ENCODE measurements at regions not wholly inside any gene's neighbourhood (a gene's known extent, or its start where the extent isn't known, plus 50 kb on each side); places are given as distances from the start of the nearest gene placed in this dataset.

GRCh38 chr12:115700896-115701465 is 576.5 kb downstream of the MED13L start:
- TF ChIP-seq, protein P1, sequence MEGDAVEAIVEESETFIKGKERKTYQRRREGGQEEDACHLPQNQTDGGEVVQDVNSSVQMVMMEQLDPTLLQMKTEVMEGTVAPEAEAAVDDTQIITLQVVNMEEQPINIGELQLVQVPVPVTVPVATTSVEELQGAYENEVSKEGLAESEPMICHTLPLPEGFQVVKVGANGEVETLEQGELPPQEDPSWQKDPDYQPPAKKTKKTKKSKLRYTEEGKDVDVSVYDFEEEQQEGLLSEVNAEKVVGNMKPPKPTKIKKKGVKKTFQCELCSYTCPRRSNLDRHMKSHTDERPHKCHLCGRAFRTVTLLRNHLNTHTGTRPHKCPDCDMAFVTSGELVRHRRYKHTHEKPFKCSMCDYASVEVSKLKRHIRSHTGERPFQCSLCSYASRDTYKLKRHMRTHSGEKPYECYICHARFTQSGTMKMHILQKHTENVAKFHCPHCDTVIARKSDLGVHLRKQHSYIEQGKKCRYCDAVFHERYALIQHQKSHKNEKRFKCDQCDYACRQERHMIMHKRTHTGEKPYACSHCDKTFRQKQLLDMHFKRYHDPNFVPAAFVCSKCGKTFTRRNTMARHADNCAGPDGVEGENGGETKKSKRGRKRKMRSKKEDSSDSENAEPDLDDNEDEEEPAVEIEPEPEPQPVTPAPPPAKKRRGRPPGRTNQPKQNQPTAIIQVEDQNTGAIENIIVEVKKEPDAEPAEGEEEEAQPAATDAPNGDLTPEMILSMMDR (IDR thresholded peaks at IDR 0.05 in 2 of 3, conservative IDR thresholded peaks at IDR 0.05 in 1 of 3; ENCODE audit: borderline replicate concordance in 1 of 3, insufficient read depth in 1 of 3, low read depth in 2 of 3, low read length in 2 of 3), result no peak
- TF ChIP-seq RAD21 (IDR thresholded peaks at IDR 0.05; ENCODE audit: low read depth), result no peak
- no peak for TF ChIP-seq ELF1 (IDR thresholded peaks at IDR 0.05; ENCODE audit: borderline replicate concordance, low read depth)
- no peak for TF ChIP-seq ZNF274 (IDR thresholded peaks at IDR 0.05; ENCODE audit: low read depth, low read length)
- no peak for TF ChIP-seq CBX3 (IDR thresholded peaks at IDR 0.05; ENCODE audit: low read depth)
- no peak for TF ChIP-seq CEBPB (IDR thresholded peaks at IDR 0.05; ENCODE audit: low read depth)
- no peak for TF ChIP-seq SP1 (IDR thresholded peaks at IDR 0.05; ENCODE audit: low read depth)
- no peak for TF ChIP-seq SIN3A (IDR thresholded peaks at IDR 0.05; ENCODE audit: low read depth)
- no peak for TF ChIP-seq POLR2AphosphoS5 (IDR thresholded peaks at IDR 0.05; ENCODE audit: low read depth, low read length)
- no peak for TF ChIP-seq FOSL1 (IDR thresholded peaks at IDR 0.05; ENCODE audit: low read depth)
- no peak for TF ChIP-seq EGR1 (IDR thresholded peaks at IDR 0.05; ENCODE audit: low read depth)

All from HCT116 (cell line).